ENCODE measurements at regions not wholly inside any gene's neighbourhood (a gene's known extent, or its start where the extent isn't known, plus 50 kb on each side); places are given as distances from the start of the nearest gene placed in this dataset.

GRCh38 chr18:6653880-6654279 is 75.6 kb upstream of the ARHGAP28 start:
- H3K9me3 Mint-ChIP-seq: peaks cover 0 to 15% (median 8%) of the 10 kb centered on the region in 9 donors
- DNase-seq (no peak), ATAC-seq (no peak)
- POLR2A ChIA-PET: no interaction called here
- H3K27me3 Mint-ChIP-seq: peaks cover 0 to 20% (median 3%) of the 10 kb centered on the region in 5 donors
- no peaks in the 10 kb centered on the region for H3K4me1 Mint-ChIP-seq
- H3K36me3 Mint-ChIP-seq: no peaks in the 10 kb centered on the region
- H3K27ac Mint-ChIP-seq: no peak overlapping the region
- no peak overlapping the region for H3K4me3 Mint-ChIP-seq

GRCh38 chr18:6659963-6660725 is 69.4 kb upstream of the ARHGAP28 start:
- POLR2A ChIA-PET: no interaction called here

GRCh38 chr18:6661692-6662415 is 67.7 kb upstream of the ARHGAP28 start:
- DNase-seq: no peak
- no peak overlapping the region for H3K4me3 Mint-ChIP-seq
- H3K27ac Mint-ChIP-seq: no peak overlapping the region
- H3K9me3 Mint-ChIP-seq: peaks cover 0 to 9% (median 2%) of the 10 kb centered on the region in 9 donors
- no peaks in the 10 kb centered on the region for H3K36me3 Mint-ChIP-seq
- H3K27me3 Mint-ChIP-seq: no peaks in the 10 kb centered on the region
- POLR2A ChIA-PET: no interaction called here
- no peak for ATAC-seq
- no peaks in the 10 kb centered on the region for H3K4me1 Mint-ChIP-seq

More at GRCh38 chr18:6659963-6660725, 69.4 kb upstream of the ARHGAP28 start:
- Mint-ChIP-seq H3K27me3 (no peaks in the 10 kb centered on the region), H3K27ac (no peak overlapping the region), H3K9me3 (peaks cover 0 to 9% (median 4%) of the 10 kb centered on the region in 9 donors), H3K4me3 (no peak overlapping the region), H3K4me1 (no peaks in the 10 kb centered on the region), H3K36me3 (no peaks in the 10 kb centered on the region)
- DNase-seq: no peak
- ATAC-seq: no peak

GRCh38 chr18:6666012-6666685 is 63.4 kb upstream of the ARHGAP28 start:
- Mint-ChIP-seq H3K36me3 (no peaks in the 10 kb centered on the region), H3K27me3 (peaks cover 0 to 1% (median 0%) of the 10 kb centered on the region in 5 donors), H3K4me3 (no peak overlapping the region), H3K27ac (no peak overlapping the region), H3K9me3 (peaks cover 0 to 5% (median 0%) of the 10 kb centered on the region in 9 donors), H3K4me1 (no peaks in the 10 kb centered on the region)
- DNase-seq (no peak), ATAC-seq (no peak)
- POLR2A ChIA-PET: no interaction called here

GRCh38 chr18:6668836-6669235 is 60.7 kb upstream of the ARHGAP28 start:
- no peak for DNase-seq
- POLR2A ChIA-PET: no interaction called here
- no peak for ATAC-seq
- H3K4me3 Mint-ChIP-seq: no peak overlapping the region
- H3K4me1 Mint-ChIP-seq: no peaks in the 10 kb centered on the region
- H3K27me3 Mint-ChIP-seq: peaks cover 0 to 1% (median 0%) of the 10 kb centered on the region in 5 donors
- peaks cover 0 to 9% (median 2%) of the 10 kb centered on the region in 9 donors for H3K9me3 Mint-ChIP-seq
- no peaks in the 10 kb centered on the region for H3K36me3 Mint-ChIP-seq
- H3K27ac Mint-ChIP-seq: no peak overlapping the region

- POLR2A ChIA-PET: no interaction called here
- no peak overlapping the region for H3K27ac Mint-ChIP-seq
- no peak overlapping the region for H3K4me3 Mint-ChIP-seq
- peaks cover 0 to 7% (median 0%) of the 10 kb centered on the region in 5 donors for H3K27me3 Mint-ChIP-seq
- ATAC-seq: no peak
- DNase-seq: no peak
- H3K36me3 Mint-ChIP-seq: no peaks in the 10 kb centered on the region
- H3K4me1 Mint-ChIP-seq: no peaks in the 10 kb centered on the region
- H3K9me3 Mint-ChIP-seq: peaks cover 0 to 28% (median 5%) of the 10 kb centered on the region in 9 donors
Measured at GRCh38 chr18:6672821-6673308, 56.7 kb upstream of the ARHGAP28 start.

- Mint-ChIP-seq H3K36me3 (no peaks in the 10 kb centered on the region), H3K4me1 (no peaks in the 10 kb centered on the region), H3K27ac (no peak overlapping the region), H3K4me3 (no peak overlapping the region), H3K9me3 (peaks cover 0 to 28% (median 4%) of the 10 kb centered on the region in 9 donors), H3K27me3 (peaks cover 0 to 7% (median 0%) of the 10 kb centered on the region in 5 donors)
- POLR2A ChIA-PET: no interaction called here
- ATAC-seq (no peak), DNase-seq (no peak)
Measured at GRCh38 chr18:6677086-6677485, 52.4 kb upstream of the ARHGAP28 start.

GRCh38 chr18:6679201-6679600 is 50.3 kb upstream of the ARHGAP28 start:
- no peak overlapping the region for H3K27ac Mint-ChIP-seq
- peaks cover 0 to 19% (median 4%) of the 10 kb centered on the region in 9 donors for H3K9me3 Mint-ChIP-seq
- H3K4me3 Mint-ChIP-seq: no peak overlapping the region
- peaks cover 0 to 7% (median 0%) of the 10 kb centered on the region in 5 donors for H3K27me3 Mint-ChIP-seq
- no peak for ATAC-seq
- no peak for DNase-seq
- POLR2A ChIA-PET: no interaction called here
- no peaks in the 10 kb centered on the region for H3K36me3 Mint-ChIP-seq
- no peaks in the 10 kb centered on the region for H3K4me1 Mint-ChIP-seq
